Astrocyte of the spinal cord (primary cell): ENCODE measurements at regions not wholly inside any gene's neighbourhood (a gene's known extent, or its start where the extent isn't known, plus 50 kb on each side); places are given as distances from the start of the nearest gene placed in this dataset.

ENCODE experiments used
- DNase-seq: peaks from one replicate; pipeline ENCODE4 v3.0.0; 2011; ENCODE audit warnings: low read depth, low spot score
- H3K4me3 ChIP-seq: 2 replicates; pipeline ENCODE4 v1.5.1; 2011; ENCODE audit warnings: low read depth, mild to moderate bottlenecking, low read length, moderate library complexity
- in situ Hi-C: cut with HindIII; loops from 2 replicates; pipeline ENCODE4 v1.10.0; 2017; ENCODE audit warnings: low sequenced_read_pairs
- TF ChIP-seq, protein P1 (sequence below): IDR thresholded peaks from 2 replicates; pipeline ENCODE4 v1.5.1; 2012; ENCODE audit warnings: low read depth, mild to moderate bottlenecking, low read length, inconsistent platforms

DNA sequence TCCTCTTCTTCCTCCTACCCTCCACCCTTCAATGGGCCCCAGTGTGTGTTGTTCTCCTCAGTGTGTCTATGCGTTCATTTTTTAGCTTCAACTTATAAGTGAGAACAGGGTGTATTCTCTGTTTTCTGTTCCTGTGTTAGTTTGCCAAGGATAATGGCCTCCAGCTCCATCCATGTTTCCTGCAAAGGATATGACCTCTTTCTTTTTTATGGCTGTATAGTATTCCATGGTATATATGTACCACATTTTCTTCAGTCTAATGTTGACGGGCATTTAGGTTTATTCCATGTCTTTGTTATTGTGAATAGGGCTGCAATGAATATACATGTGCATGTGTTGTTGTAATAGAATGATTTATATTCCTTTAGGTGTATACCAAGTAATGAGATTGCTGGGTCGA is 634.9 kb upstream of the SEMA6A start:
- H3K4me3 ChIP-seq, result no peak overlapping the region
- DNase-seq, result no peak
- in situ Hi-C loops, result no loop called here
- TF ChIP-seq, protein P1, sequence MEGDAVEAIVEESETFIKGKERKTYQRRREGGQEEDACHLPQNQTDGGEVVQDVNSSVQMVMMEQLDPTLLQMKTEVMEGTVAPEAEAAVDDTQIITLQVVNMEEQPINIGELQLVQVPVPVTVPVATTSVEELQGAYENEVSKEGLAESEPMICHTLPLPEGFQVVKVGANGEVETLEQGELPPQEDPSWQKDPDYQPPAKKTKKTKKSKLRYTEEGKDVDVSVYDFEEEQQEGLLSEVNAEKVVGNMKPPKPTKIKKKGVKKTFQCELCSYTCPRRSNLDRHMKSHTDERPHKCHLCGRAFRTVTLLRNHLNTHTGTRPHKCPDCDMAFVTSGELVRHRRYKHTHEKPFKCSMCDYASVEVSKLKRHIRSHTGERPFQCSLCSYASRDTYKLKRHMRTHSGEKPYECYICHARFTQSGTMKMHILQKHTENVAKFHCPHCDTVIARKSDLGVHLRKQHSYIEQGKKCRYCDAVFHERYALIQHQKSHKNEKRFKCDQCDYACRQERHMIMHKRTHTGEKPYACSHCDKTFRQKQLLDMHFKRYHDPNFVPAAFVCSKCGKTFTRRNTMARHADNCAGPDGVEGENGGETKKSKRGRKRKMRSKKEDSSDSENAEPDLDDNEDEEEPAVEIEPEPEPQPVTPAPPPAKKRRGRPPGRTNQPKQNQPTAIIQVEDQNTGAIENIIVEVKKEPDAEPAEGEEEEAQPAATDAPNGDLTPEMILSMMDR, result no peak

DNA sequence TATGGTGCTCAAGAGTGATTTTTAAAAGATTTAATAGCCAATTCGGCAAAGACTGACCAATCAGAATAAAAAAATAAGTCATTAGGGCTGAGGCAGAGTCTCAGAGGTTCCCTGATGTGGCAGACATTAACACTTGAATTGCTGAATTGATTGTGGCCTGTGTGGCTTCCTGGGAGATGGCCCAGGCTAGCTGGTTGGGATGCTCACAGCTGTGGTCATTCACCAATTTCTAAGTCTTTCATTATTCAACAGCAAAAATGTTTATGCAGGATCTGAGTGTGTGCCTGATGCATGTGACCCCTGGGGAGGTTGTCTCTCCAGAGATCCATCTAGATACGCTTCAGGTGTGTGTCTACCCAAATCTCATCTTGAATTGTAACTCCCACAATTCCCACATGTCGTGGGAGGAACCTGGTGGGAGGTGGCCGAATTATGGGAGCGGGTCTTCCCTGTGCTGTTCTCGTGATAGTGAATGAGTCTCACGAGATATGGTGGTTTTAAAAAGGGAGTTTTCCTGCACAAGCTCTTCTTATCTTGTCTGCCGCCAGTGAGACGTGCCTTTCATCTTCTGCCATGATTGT is 632.6 kb upstream of the SEMA6A start:
- no peak overlapping the region for H3K4me3 ChIP-seq
- DNase-seq, result no peak
- TF ChIP-seq, protein P1, result no peak
- in situ Hi-C loops, result no loop called here

DNA sequence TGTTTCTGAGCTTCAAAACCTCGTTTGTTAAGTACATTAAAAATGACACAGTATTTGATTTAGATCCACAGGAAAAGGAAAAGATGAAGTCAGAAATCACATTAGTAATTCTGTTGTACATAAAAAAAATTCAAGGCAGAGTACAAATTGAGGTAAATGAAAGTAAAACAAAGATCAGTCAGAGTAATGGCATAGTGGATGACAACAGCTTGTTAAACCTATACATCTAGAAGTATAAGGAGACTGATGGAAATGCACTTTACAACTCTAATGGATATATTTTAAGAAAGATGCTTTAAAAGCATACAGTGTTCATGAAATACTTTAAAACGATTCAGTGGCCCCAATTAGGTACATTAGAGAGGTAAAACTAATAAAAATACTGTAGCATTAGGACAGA is 631.3 kb upstream of the SEMA6A start:
- TF ChIP-seq, protein P1, result no peak
- no peak overlapping the region for H3K4me3 ChIP-seq
- in situ Hi-C loops, result no loop called here
- DNase-seq, result no peak

DNA sequence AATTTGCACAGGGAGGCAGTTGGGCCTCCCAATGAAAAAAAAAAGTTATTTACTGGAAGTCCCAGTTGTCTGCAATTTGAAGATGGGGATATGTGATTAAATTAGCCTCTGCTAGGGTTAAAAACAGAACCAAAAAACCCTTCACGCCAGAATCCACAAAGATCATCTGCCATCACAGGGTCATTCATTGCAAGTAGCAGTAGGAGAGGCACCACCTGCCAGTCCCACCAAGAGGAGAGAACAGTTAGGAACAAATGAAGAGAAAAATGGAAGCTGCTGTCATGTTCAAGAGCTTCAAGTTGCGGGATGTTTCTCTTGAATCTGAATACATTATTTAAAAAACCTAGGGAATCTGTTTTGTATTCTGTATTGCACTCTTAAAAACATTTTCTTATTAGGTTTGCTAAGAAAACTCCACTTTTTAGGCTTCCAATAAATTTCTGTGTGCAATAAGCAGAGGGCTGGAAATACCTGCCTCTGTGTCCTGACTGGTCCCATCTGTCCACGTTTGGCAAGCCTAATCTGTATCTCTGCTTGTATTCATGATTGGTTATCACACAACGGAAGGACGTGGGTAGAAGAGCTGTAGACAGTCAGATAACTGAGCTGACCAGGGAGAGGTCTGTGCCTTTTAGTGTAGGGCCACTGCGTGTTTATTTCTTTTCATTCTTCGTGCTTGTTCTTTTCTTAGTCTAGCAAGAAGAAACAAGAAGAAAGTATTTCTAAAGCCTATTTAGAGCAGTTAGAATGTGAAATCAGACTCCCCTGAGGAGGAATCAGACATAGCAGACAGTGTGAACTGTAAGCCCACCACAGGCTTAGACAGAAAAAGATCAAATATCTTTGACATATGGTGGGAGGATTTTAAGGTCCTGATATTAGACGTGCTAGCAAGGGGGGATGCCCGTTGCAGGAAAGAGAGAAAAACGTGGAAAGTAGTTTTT is 630.6 kb upstream of the SEMA6A start:
- TF ChIP-seq, protein P1, result no peak
- in situ Hi-C loops, result no loop called here
- no peak overlapping the region for H3K4me3 ChIP-seq
- no peak for DNase-seq

DNA sequence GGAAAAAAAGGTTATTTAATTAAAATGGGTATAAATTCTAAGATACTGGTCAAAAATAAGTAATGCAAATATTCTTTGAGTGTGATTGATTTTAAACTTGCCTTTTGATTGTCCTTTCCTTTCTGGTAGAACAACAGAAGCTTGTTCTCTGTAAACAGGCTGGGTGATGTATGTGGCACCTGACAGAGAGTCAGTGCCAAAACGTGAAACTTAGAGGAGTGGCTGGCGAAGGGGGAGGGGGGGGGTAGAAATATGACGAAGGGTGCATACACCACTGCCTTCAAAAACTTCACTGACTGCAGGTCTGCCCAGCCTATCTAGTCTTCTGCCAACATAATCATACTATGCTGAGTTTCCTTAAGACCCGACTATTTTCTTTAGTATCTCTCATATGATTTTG is 629.8 kb upstream of the SEMA6A start:
- no peak overlapping the region for H3K4me3 ChIP-seq
- TF ChIP-seq, protein P1, result no peak
- in situ Hi-C loops, result no loop called here
- no peak for DNase-seq

DNA sequence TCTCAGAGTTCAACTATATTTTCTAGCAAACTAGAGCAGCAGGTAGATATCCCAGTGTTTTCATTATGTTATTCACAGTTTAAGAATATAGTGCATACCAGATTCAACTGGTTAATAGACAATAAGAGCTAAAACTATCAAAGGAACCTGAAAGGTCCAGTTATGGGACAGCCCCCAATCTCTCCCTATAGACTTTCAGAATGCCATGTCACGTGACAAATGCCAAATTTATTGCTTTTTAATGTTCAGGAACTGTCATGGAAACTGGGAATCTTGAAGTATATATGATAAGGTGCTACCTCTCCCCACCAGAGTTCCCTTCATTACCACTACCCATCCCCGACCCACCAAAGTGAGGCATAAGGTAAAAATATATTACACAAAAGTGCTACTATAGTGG is 629.0 kb upstream of the SEMA6A start:
- no peak for DNase-seq
- no peak overlapping the region for H3K4me3 ChIP-seq
- TF ChIP-seq, protein P1, result no peak
- in situ Hi-C loops, result no loop called here
